GM10266 (cell line): ENCODE measurements at regions not wholly inside any gene's neighbourhood (a gene's known extent, or its start where the extent isn't known, plus 50 kb on each side); places are given as distances from the start of the nearest gene placed in this dataset.

Experiments used
- DNase-seq: peaks from one replicate; pipeline ENCODE4 v3.0.0; 2012; ENCODE audit errors: extremely low spot score
- CTCF ChIP-seq: IDR thresholded peaks from 2 replicates; pipeline ENCODE4 v1.5.1; 2012; ENCODE audit warnings: mild to moderate bottlenecking, low read depth; ENCODE audit not compliant: control insufficient read depth, insufficient read depth; ENCODE audit errors: missing control alignments

- no peak for TF ChIP-seq CTCF
- DNase-seq = no peak
Observed at GRCh38 chr4:60502733-60503132, 697.4 kb upstream of the ADGRL3 start.

- no peak for TF ChIP-seq CTCF
Observed at GRCh38 chr4:60506061-60506460, 694.1 kb upstream of the ADGRL3 start.

GRCh38 chr4:60522265-60522664 lies 677.9 kb upstream of the ADGRL3 start:
- no peak for DNase-seq
- TF ChIP-seq CTCF = no peak

More at GRCh38 chr4:60506061-60506460, 694.1 kb upstream of the ADGRL3 start:
- no peak for DNase-seq

- DNase-seq = no peak
- no peak for TF ChIP-seq CTCF
Observed at GRCh38 chr4:60531776-60532379, 668.2 kb upstream of the ADGRL3 start.

GRCh38 chr4:60544981-60545380 lies 655.1 kb upstream of the ADGRL3 start:
- TF ChIP-seq CTCF = no peak
- DNase-seq = no peak

- no peak for DNase-seq
- no peak for TF ChIP-seq CTCF
Observed at GRCh38 chr4:60562334-60562733, 637.8 kb upstream of the ADGRL3 start.

GRCh38 chr4:60565558-60565957 lies 634.6 kb upstream of the ADGRL3 start:
- no peak for DNase-seq

More at GRCh38 chr4:60565558-60565957, 634.6 kb upstream of the ADGRL3 start:
- TF ChIP-seq CTCF = no peak
